ENCODE measurements at regions not wholly inside any gene's neighbourhood (a gene's known extent, or its start where the extent isn't known, plus 50 kb on each side); places are given as distances from the start of the nearest gene placed in this dataset.

GRCh38 chr6:56766139-56766805, 123.6 kb upstream of the DST start:
- TF ChIP-seq CTCF (IDR thresholded peaks at IDR 0.05) (no peak), EZH2 (IDR thresholded peaks at IDR 0.05; ENCODE audit: borderline replicate concordance, insufficient read depth, low read depth, low read length, poor library complexity, severe bottlenecking) (no peak)

All from B cell (primary cell).